ENCODE measurements at regions not wholly inside any gene's neighbourhood (a gene's known extent, or its start where the extent isn't known, plus 50 kb on each side); places are given as distances from the start of the nearest gene placed in this dataset.

- Histone ChIP-seq H2BK120ac (replicated peaks; ENCODE audit: low read depth, low read length) (no peak overlapping the region), H4K8ac (ENCODE audit: extremely low read depth, insufficient read depth, low read length) (no peak overlapping the region), H3K56ac (replicated peaks; ENCODE audit: insufficient read length, low read depth, low read length) (no peak overlapping the region), H3K27ac (ENCODE audit: low read depth, low read length) (no peak overlapping the region), H3K36me3 (ENCODE audit: control insufficient read depth in 2 of 4, insufficient read depth in 4 of 4, low read length in 3 of 4) (no peaks in the 10 kb centered on the region), H3K4me2 (ENCODE audit: insufficient read depth in 1 of 2, low read depth in 2 of 2, low read length in 2 of 2) (no peak overlapping the region), H3K23ac (ENCODE audit: insufficient read length) (no peak overlapping the region), H2BK20ac (ENCODE audit: low read length) (no peak overlapping the region), H2AK5ac (ENCODE audit: low read depth, low read length) (no peak overlapping the region), H3K9me3 (ENCODE audit: insufficient read depth in 2 of 2, low read depth in 1 of 2, low read length in 1 of 2) (no peaks in the 10 kb centered on the region), H2BK15ac (ENCODE audit: low read length) (no peak overlapping the region), H3K18ac (ENCODE audit: extremely low read depth, low read length) (no peak overlapping the region), H3K23me2 (ENCODE audit: low read depth, low read length) (no peaks in the 10 kb centered on the region), H3K14ac (ENCODE audit: insufficient read length) (no peak overlapping the region), H3K4me3 (ENCODE audit: extremely low read depth in 1 of 4, insufficient read depth in 2 of 4, low read depth in 3 of 4, low read length in 4 of 4) (no peak overlapping the region), H4K91ac (replicated peaks; ENCODE audit: insufficient read length, low read length) (no peak overlapping the region), H3K79me1 (ENCODE audit: low read depth, low read length) (no peaks in the 10 kb centered on the region), H3K4me1 (replicated peaks in 1 of 4; ENCODE audit: control insufficient read depth in 3 of 4, insufficient read depth in 4 of 4, low read length in 3 of 4) (peaks cover 0 to 8% (median 0%) of the 10 kb centered on the region in 4 experiments; a peak in 2 of 7 replicates), H3K79me2 (ENCODE audit: control insufficient read depth in 1 of 2, insufficient read depth in 2 of 2, low read length in 2 of 2) (no peaks in the 10 kb centered on the region), H3K4ac (replicated peaks; ENCODE audit: insufficient read length, low read depth, low read length) (no peak overlapping the region), H4K5ac (ENCODE audit: insufficient read length, low read depth, low read length) (no peak overlapping the region), H3K9ac (replicated peaks in 1 of 4; ENCODE audit: extremely low read depth in 1 of 4, low read depth in 3 of 4, low read length in 3 of 4) (no peak overlapping the region), H2AFZ (ENCODE audit: low read length) (no peak overlapping the region), H2BK5ac (ENCODE audit: low read depth, low read length) (no peak overlapping the region), H4K20me1 (replicated peaks in 1 of 2; ENCODE audit: control insufficient read depth in 1 of 2, insufficient read depth in 2 of 2, low read length in 2 of 2) (no peaks in the 10 kb centered on the region), H3K27me3 (replicated peaks in 1 of 4; ENCODE audit: control insufficient read depth in 3 of 4, extremely low read depth in 1 of 4, insufficient read depth in 3 of 4, low read length in 3 of 4) (no peaks in the 10 kb centered on the region; a peak in 1 of 7 replicates), H2BK12ac (ENCODE audit: low read depth, low read length) (no peak overlapping the region)
- TF ChIP-seq KDM4A (IDR thresholded peaks at IDR 0.05; ENCODE audit: low read depth, low read length, severe bottlenecking) (no peak), SRF (IDR thresholded peaks at IDR 0.05; ENCODE audit: low read depth, low read length) (no peak), POU5F1 (IDR thresholded peaks at IDR 0.05; ENCODE audit: low read depth, low read length) (no peak), SIN3A (conservative IDR thresholded peaks at IDR 0.05 in 1 of 2, IDR thresholded peaks at IDR 0.05 in 1 of 2; ENCODE audit: low read depth in 1 of 2, low read length in 2 of 2) (no peak), SIX5 (IDR thresholded peaks at IDR 0.05; ENCODE audit: low read depth, low read length) (no peak), TAF7 (optimal IDR thresholded peaks at IDR 0.05; ENCODE audit: borderline replicate concordance, low read depth, low read length) (no peak), RBBP5 (IDR thresholded peaks at IDR 0.05; ENCODE audit: borderline replicate concordance, low read depth, low read length) (no peak), SAP30 (IDR thresholded peaks at IDR 0.05; ENCODE audit: insufficient read depth, insufficient replicate concordance, low read length) (no peak), CBX8 (IDR thresholded peaks at IDR 0.05; ENCODE audit: borderline replicate concordance, low read depth, low read length) (no peak), RXRA (IDR thresholded peaks at IDR 0.05; ENCODE audit: insufficient read depth, low read depth, low read length) (no peak), ASH2L (IDR thresholded peaks at IDR 0.05; ENCODE audit: low read length) (no peak), POLR2AphosphoS5 (IDR thresholded peaks at IDR 0.05; ENCODE audit: low read depth, low read length) (no peak), RFX5 (IDR thresholded peaks at IDR 0.05; ENCODE audit: borderline replicate concordance, low read depth, low read length) (no peak)
- TF ChIP-seq, protein P1, sequence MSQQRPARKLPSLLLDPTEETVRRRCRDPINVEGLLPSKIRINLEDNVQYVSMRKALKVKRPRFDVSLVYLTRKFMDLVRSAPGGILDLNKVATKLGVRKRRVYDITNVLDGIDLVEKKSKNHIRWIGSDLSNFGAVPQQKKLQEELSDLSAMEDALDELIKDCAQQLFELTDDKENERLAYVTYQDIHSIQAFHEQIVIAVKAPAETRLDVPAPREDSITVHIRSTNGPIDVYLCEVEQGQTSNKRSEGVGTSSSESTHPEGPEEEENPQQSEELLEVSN (IDR thresholded peaks at IDR 0.05): no peak
- WGBS, 2 experiments (ENCODE audit: extremely low coverage in 1 of 2, insufficient coverage in 1 of 2, insufficient read length in 1 of 2, insufficient replicate concordance in 2 of 2, low coverage in 1 of 2, low lambda C conversion rate in 2 of 2, missing lambda C conversion rate in 1 of 2): 93% methylated on average over 7 of the region's 7 CpGs; no CpG with 5 or more reads in 1 of the 2 experiments
- ChIA-PET CTCF (ENCODE audit: partially characterized antibody) (interaction anchor here (0.7 to 3.5 kb wide), 5 partner anchors 10 to 79 kb away, joined by 3 to 10 read pairs (median 3); no protein-coding TSS in a partner anchor), POLR2A (ENCODE audit: partially characterized antibody) (no interaction called here)
- FAIRE-seq (no peak), DNase-seq (ENCODE audit: low read depth in 1 of 2, low spot score in 2 of 2) (no peak)
Measured at GRCh38 chr18:46314011-46314410, 209.8 kb downstream of the HAUS1 start.

Data from H1 (cell line).